ENCODE measurements at regions not wholly inside any gene's neighbourhood (a gene's known extent, or its start where the extent isn't known, plus 50 kb on each side); places are given as distances from the start of the nearest gene placed in this dataset.

DNA sequence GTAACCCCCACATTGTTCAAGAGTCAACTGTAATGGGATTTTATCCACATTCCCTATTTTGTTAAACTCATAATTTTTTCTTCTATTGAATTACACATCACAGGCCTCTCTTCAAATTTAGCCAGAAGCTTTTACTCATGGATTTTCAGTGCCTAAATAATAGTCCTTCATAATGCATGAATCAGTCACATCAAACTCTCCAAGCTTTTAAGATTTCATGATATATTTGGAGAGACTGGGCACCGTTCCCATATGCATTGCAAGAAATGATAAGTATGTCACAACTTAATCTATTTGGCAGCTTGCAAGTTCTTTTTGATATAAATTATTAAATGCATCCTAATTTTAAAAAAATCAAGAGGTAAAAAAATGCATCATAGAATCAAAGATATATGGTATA is 465.9 kb downstream of the DMAC1 start:
- Histone ChIP-seq H3K4me2 (ENCODE audit: low read depth, low read length, poor library complexity, severe bottlenecking) (no peak overlapping the region), H3K36me3 (ENCODE audit: insufficient read depth, low read length) (no peaks in the 10 kb centered on the region), H3K4me3 (ENCODE audit: low read length, poor library complexity, severe bottlenecking) (no peak overlapping the region), H4K20me1 (ENCODE audit: insufficient read depth, low read length, poor library complexity, severe bottlenecking) (no peaks in the 10 kb centered on the region), H2AFZ (ENCODE audit: low read length) (no peak overlapping the region), H3K4me1 (ENCODE audit: insufficient read depth, low read length, poor library complexity, severe bottlenecking) (no peaks in the 10 kb centered on the region), H3F3A (ENCODE audit: low read depth) (no peaks in the 10 kb centered on the region), H3K79me2 (ENCODE audit: insufficient read depth, low read length) (no peaks in the 10 kb centered on the region), H3K9me2 (replicated peaks; ENCODE audit: low read depth, low read length) (no peaks in the 10 kb centered on the region), H3K9me3 (ENCODE audit: insufficient read depth, low read depth, low read length) (no peaks in the 10 kb centered on the region), H3K9ac (ENCODE audit: low read depth, low read length, poor library complexity, severe bottlenecking) (no peak overlapping the region), H3K27me3 (ENCODE audit: insufficient read depth, low read length, poor library complexity, severe bottlenecking) (no peaks in the 10 kb centered on the region)
- TF ChIP-seq, protein P1, sequence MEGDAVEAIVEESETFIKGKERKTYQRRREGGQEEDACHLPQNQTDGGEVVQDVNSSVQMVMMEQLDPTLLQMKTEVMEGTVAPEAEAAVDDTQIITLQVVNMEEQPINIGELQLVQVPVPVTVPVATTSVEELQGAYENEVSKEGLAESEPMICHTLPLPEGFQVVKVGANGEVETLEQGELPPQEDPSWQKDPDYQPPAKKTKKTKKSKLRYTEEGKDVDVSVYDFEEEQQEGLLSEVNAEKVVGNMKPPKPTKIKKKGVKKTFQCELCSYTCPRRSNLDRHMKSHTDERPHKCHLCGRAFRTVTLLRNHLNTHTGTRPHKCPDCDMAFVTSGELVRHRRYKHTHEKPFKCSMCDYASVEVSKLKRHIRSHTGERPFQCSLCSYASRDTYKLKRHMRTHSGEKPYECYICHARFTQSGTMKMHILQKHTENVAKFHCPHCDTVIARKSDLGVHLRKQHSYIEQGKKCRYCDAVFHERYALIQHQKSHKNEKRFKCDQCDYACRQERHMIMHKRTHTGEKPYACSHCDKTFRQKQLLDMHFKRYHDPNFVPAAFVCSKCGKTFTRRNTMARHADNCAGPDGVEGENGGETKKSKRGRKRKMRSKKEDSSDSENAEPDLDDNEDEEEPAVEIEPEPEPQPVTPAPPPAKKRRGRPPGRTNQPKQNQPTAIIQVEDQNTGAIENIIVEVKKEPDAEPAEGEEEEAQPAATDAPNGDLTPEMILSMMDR (conservative IDR thresholded peaks at IDR 0.05; ENCODE audit: low read length): no peak
- TF ChIP-seq EZH2phosphoT487 (IDR thresholded peaks at IDR 0.05; ENCODE audit: borderline replicate concordance): no peak

DNA sequence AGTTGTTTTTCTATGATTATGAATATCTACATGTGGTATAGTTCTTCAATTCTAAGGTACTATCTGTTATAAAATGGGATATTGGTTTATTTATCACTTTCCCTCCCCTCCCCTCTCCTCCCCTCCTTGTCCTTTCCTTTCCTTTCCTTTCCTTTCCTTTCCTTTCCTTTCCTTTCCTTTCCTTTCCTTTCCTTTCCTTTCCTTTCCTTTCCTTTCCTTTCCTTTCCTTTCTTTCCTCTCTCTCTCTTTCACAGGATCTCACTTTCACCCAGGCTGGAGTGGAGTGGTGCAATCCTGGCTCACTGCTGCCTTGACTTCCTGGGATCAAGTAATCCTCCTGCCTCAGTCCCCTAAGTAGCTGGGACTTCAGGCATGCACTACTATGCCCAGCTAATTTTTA is 466.8 kb downstream of the DMAC1 start:
- Histone ChIP-seq H3K9me2 (replicated peaks; ENCODE audit: low read depth, low read length) (no peaks in the 10 kb centered on the region), H3K27me3 (ENCODE audit: insufficient read depth, low read length, poor library complexity, severe bottlenecking) (no peaks in the 10 kb centered on the region), H2AFZ (ENCODE audit: low read length) (no peak overlapping the region), H3K9me3 (ENCODE audit: insufficient read depth, low read depth, low read length) (no peaks in the 10 kb centered on the region), H3K9ac (ENCODE audit: low read depth, low read length, poor library complexity, severe bottlenecking) (no peak overlapping the region), H4K20me1 (ENCODE audit: insufficient read depth, low read length, poor library complexity, severe bottlenecking) (no peaks in the 10 kb centered on the region), H3K36me3 (ENCODE audit: insufficient read depth, low read length) (no peaks in the 10 kb centered on the region), H3F3A (ENCODE audit: low read depth) (no peaks in the 10 kb centered on the region), H3K4me2 (ENCODE audit: low read depth, low read length, poor library complexity, severe bottlenecking) (no peak overlapping the region), H3K79me2 (ENCODE audit: insufficient read depth, low read length) (no peaks in the 10 kb centered on the region), H3K4me1 (ENCODE audit: insufficient read depth, low read length, poor library complexity, severe bottlenecking) (no peaks in the 10 kb centered on the region), H3K4me3 (ENCODE audit: low read length, poor library complexity, severe bottlenecking) (no peak overlapping the region)
- TF ChIP-seq, protein P1 (conservative IDR thresholded peaks at IDR 0.05; ENCODE audit: low read length): no peak
- no peak for TF ChIP-seq EZH2phosphoT487 (IDR thresholded peaks at IDR 0.05; ENCODE audit: borderline replicate concordance)

DNA sequence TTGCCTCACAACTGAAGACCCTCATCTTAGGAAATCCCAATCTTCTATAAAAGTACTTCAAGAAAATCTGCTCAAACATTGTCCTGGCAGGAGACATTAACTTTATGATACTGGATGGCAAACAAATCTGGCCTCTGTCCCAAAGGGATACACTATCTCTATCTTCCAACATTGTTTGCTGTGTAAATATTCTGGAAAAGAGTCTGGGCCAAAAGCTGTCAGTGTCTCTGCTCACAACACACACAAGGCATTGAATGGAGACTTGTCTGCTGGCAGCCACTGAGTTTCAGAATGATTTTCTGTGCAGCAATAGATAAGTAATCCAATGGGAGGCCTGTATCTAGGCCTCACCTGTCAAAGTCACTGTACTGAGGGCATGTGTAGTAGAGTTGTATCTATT is 471.1 kb downstream of the DMAC1 start:
- H3K79me2 ChIP-seq (ENCODE audit: insufficient read depth, low read length): no peaks in the 10 kb centered on the region
- no peaks in the 10 kb centered on the region for H3K9me3 ChIP-seq (ENCODE audit: insufficient read depth, low read depth, low read length)
- no peaks in the 10 kb centered on the region for H3F3A ChIP-seq (ENCODE audit: low read depth)
- peaks cover 7% of the 10 kb centered on the region for H3K4me1 ChIP-seq (ENCODE audit: insufficient read depth, low read length, poor library complexity, severe bottlenecking)
- H3K9ac ChIP-seq (ENCODE audit: low read depth, low read length, poor library complexity, severe bottlenecking): no peak overlapping the region
- no peak overlapping the region for H3K4me2 ChIP-seq (ENCODE audit: low read depth, low read length, poor library complexity, severe bottlenecking)
- H4K20me1 ChIP-seq (ENCODE audit: insufficient read depth, low read length, poor library complexity, severe bottlenecking): no peaks in the 10 kb centered on the region
- no peaks in the 10 kb centered on the region for H3K27me3 ChIP-seq (ENCODE audit: insufficient read depth, low read length, poor library complexity, severe bottlenecking)
- H3K4me3 ChIP-seq (ENCODE audit: low read length, poor library complexity, severe bottlenecking): no peak overlapping the region
- TF ChIP-seq, protein P1 (conservative IDR thresholded peaks at IDR 0.05; ENCODE audit: low read length): no peak
- no peak for TF ChIP-seq EZH2phosphoT487 (IDR thresholded peaks at IDR 0.05; ENCODE audit: borderline replicate concordance)
- no peaks in the 10 kb centered on the region for H3K9me2 ChIP-seq (replicated peaks; ENCODE audit: low read depth, low read length)
- no peak overlapping the region for H2AFZ ChIP-seq (ENCODE audit: low read length)
- H3K36me3 ChIP-seq (ENCODE audit: insufficient read depth, low read length): no peaks in the 10 kb centered on the region

All from Loucy (cell line).